Stimulated activated CD8-positive, alpha-beta memory T cell treated with anti-CD3 and anti-CD28 coated beads, Interleukin-7, amount 100 ng/mL, for 48 hours (primary cell): ENCODE measurements at regions not wholly inside any gene's neighbourhood (a gene's known extent, or its start where the extent isn't known, plus 50 kb on each side); places are given as distances from the start of the nearest gene placed in this dataset.

Experiments used
- DNase-seq, 2 donors: peaks; one replicate each; pipeline ENCODE4 v3.0.0-alpha.2; 2020; ENCODE audit warnings: low read depth in 1 of 2; ENCODE audit errors: extremely low read depth in 1 of 2

GRCh38 chr5:155750571-155750970, 576.4 kb upstream of the SGCD start:
- no peak for DNase-seq

- no peak for DNase-seq
Measured at GRCh38 chr5:155753943-155754581, 572.9 kb upstream of the SGCD start.

GRCh38 chr5:155759252-155759651, 567.7 kb upstream of the SGCD start:
- no peak for DNase-seq

- no peak for DNase-seq
Measured at GRCh38 chr5:155759984-155760383, 567.0 kb upstream of the SGCD start.

GRCh38 chr5:155761502-155761901, 565.5 kb upstream of the SGCD start:
- no peak for DNase-seq

GRCh38 chr5:155765715-155766114, 561.2 kb upstream of the SGCD start:
- DNase-seq: no peak

- DNase-seq: no peak
Measured at GRCh38 chr5:155767470-155767869, 559.5 kb upstream of the SGCD start.

- DNase-seq: no peak
Measured at GRCh38 chr5:155768332-155768731, 558.6 kb upstream of the SGCD start.

GRCh38 chr5:155772009-155772662, 554.8 kb upstream of the SGCD start:
- no peak for DNase-seq

- DNase-seq: no peak
Measured at GRCh38 chr5:155773680-155774079, 553.3 kb upstream of the SGCD start.

GRCh38 chr5:155780260-155780659, 546.7 kb upstream of the SGCD start:
- DNase-seq: no peak

- no peak for DNase-seq
Measured at GRCh38 chr5:155783246-155783645, 543.7 kb upstream of the SGCD start.

GRCh38 chr5:155783791-155784190, 543.2 kb upstream of the SGCD start:
- DNase-seq: no peak

GRCh38 chr5:155786108-155786507, 540.9 kb upstream of the SGCD start:
- DNase-seq: no peak

GRCh38 chr5:155792873-155793272, 534.1 kb upstream of the SGCD start:
- DNase-seq: no peak

- DNase-seq: no peak
Measured at GRCh38 chr5:155794795-155795194, 532.2 kb upstream of the SGCD start.

- DNase-seq: no peak
Measured at GRCh38 chr5:155799308-155799707, 527.7 kb upstream of the SGCD start.

- no peak for DNase-seq
Measured at GRCh38 chr5:155807884-155808576, 518.9 kb upstream of the SGCD start.

GRCh38 chr5:155815248-155815647, 511.7 kb upstream of the SGCD start:
- DNase-seq: no peak

- DNase-seq: no peak
Measured at GRCh38 chr5:155822177-155822576, 504.8 kb upstream of the SGCD start.

- no peak for DNase-seq
Measured at GRCh38 chr5:155826611-155827507, 500.1 kb upstream of the SGCD start.
